ENCODE measurements at regions not wholly inside any gene's neighbourhood (a gene's known extent, or its start where the extent isn't known, plus 50 kb on each side); places are given as distances from the start of the nearest gene placed in this dataset.
"Not testable (repeated sequence)": the region's sequence is repeated elsewhere in the genome, so short reads cannot be mapped to it uniquely, and the experiment has no call there.

- H3K27ac ChIP-seq = no peak overlapping the region
- no peaks in the 10 kb centered on the region for H3K36me3 ChIP-seq (ENCODE audit: insufficient read depth, low read length)
- TF ChIP-seq POLR2AphosphoS5 (IDR thresholded peaks at IDR 0.05; ENCODE audit: borderline replicate concordance, low read depth, low read length) (no peak), FOXP2 (optimal IDR thresholded peaks at IDR 0.05; ENCODE audit: control extremely low read depth, extremely low read length, insufficient read depth) (no peak), EZH2 (IDR thresholded peaks at IDR 0.05) (no peak)
- no peaks in the 10 kb centered on the region for H3K9me3 ChIP-seq (ENCODE audit: low read depth, low read length)
- H3K4me3 ChIP-seq = no peak overlapping the region
- no peak for DNase-seq (ENCODE audit: low read depth, low spot score)
- no peak overlapping the region for H3K9ac ChIP-seq (ENCODE audit: insufficient read length)
Observed at GRCh38 chr10:62992145-62992721, 140.9 kb upstream of the NRBF2 start.

- Histone ChIP-seq H3K9me3 (ENCODE audit: low read depth, low read length) (no peaks in the 10 kb centered on the region), H3K4me3 (no peak overlapping the region), H3K9ac (ENCODE audit: insufficient read length) (no peak overlapping the region), H3K27ac (no peak overlapping the region), H3K36me3 (ENCODE audit: insufficient read depth, low read length) (no peaks in the 10 kb centered on the region)
- TF ChIP-seq EZH2 (IDR thresholded peaks at IDR 0.05) = no peak
- TF ChIP-seq FOXP2 (optimal IDR thresholded peaks at IDR 0.05; ENCODE audit: control extremely low read depth, extremely low read length, insufficient read depth) = no peak
- no peak for TF ChIP-seq POLR2AphosphoS5 (IDR thresholded peaks at IDR 0.05; ENCODE audit: borderline replicate concordance, low read depth, low read length)
- no peak for DNase-seq (ENCODE audit: low read depth, low spot score)
Observed at GRCh38 chr10:62990126-62990525, 143.0 kb upstream of the NRBF2 start.

- DNase-seq (ENCODE audit: low read depth, low spot score) = no peak
- H3K4me3 ChIP-seq = no peak overlapping the region
- H3K9ac ChIP-seq (ENCODE audit: insufficient read length) = no peak overlapping the region
- no peaks in the 10 kb centered on the region for H3K36me3 ChIP-seq (ENCODE audit: insufficient read depth, low read length)
- no peak overlapping the region for H3K27ac ChIP-seq
- TF ChIP-seq FOXP2 (optimal IDR thresholded peaks at IDR 0.05; ENCODE audit: control extremely low read depth, extremely low read length, insufficient read depth) (no peak), POLR2AphosphoS5 (IDR thresholded peaks at IDR 0.05; ENCODE audit: borderline replicate concordance, low read depth, low read length) (no peak), EZH2 (IDR thresholded peaks at IDR 0.05) (no peak)
- no peaks in the 10 kb centered on the region for H3K9me3 ChIP-seq (ENCODE audit: low read depth, low read length)
Observed at GRCh38 chr10:62985807-62986600, 147.1 kb upstream of the NRBF2 start.

GRCh38 chr10:62981096-62981495 lies 152.0 kb upstream of the NRBF2 start:
- Histone ChIP-seq H3K9ac (ENCODE audit: insufficient read length) (no peak overlapping the region), H3K4me3 (no peak overlapping the region), H3K27ac (no peak overlapping the region), H3K36me3 (ENCODE audit: insufficient read depth, low read length) (no peaks in the 10 kb centered on the region), H3K9me3 (ENCODE audit: low read depth, low read length) (no peaks in the 10 kb centered on the region)
- no peak for DNase-seq (ENCODE audit: low read depth, low spot score)
- TF ChIP-seq FOXP2 (optimal IDR thresholded peaks at IDR 0.05; ENCODE audit: control extremely low read depth, extremely low read length, insufficient read depth) = no peak
- TF ChIP-seq POLR2AphosphoS5 (IDR thresholded peaks at IDR 0.05; ENCODE audit: borderline replicate concordance, low read depth, low read length) = no peak
- no peak for TF ChIP-seq EZH2 (IDR thresholded peaks at IDR 0.05)

GRCh38 chr10:62980687-62981086 lies 152.4 kb upstream of the NRBF2 start:
- Histone ChIP-seq H3K36me3 (ENCODE audit: insufficient read depth, low read length) (no peaks in the 10 kb centered on the region), H3K9me3 (ENCODE audit: low read depth, low read length) (no peaks in the 10 kb centered on the region), H3K4me3 (no peak overlapping the region), H3K27ac (no peak overlapping the region), H3K9ac (ENCODE audit: insufficient read length) (no peak overlapping the region)
- DNase-seq (ENCODE audit: low read depth, low spot score) = no peak
- no peak for TF ChIP-seq POLR2AphosphoS5 (IDR thresholded peaks at IDR 0.05; ENCODE audit: borderline replicate concordance, low read depth, low read length)
- TF ChIP-seq EZH2 (IDR thresholded peaks at IDR 0.05) = no peak

GRCh38 chr10:62979921-62980320 lies 153.2 kb upstream of the NRBF2 start:
- no peak overlapping the region for H3K27ac ChIP-seq
- TF ChIP-seq FOXP2 (optimal IDR thresholded peaks at IDR 0.05; ENCODE audit: control extremely low read depth, extremely low read length, insufficient read depth) (no peak), EZH2 (IDR thresholded peaks at IDR 0.05) (no peak), POLR2AphosphoS5 (IDR thresholded peaks at IDR 0.05; ENCODE audit: borderline replicate concordance, low read depth, low read length) (no peak)
- H3K9me3 ChIP-seq (ENCODE audit: low read depth, low read length) = no peaks in the 10 kb centered on the region
- H3K9ac ChIP-seq (ENCODE audit: insufficient read length) = no peak overlapping the region
- no peak for DNase-seq (ENCODE audit: low read depth, low spot score)
- H3K36me3 ChIP-seq (ENCODE audit: insufficient read depth, low read length) = no peaks in the 10 kb centered on the region
- H3K4me3 ChIP-seq = no peak overlapping the region

GRCh38 chr10:62978482-62978881 lies 154.6 kb upstream of the NRBF2 start:
- TF ChIP-seq FOXP2 (optimal IDR thresholded peaks at IDR 0.05; ENCODE audit: control extremely low read depth, extremely low read length, insufficient read depth) (no peak), POLR2AphosphoS5 (IDR thresholded peaks at IDR 0.05; ENCODE audit: borderline replicate concordance, low read depth, low read length) (peak; percentile 28; the same call in 1 of the 2 replicates)
- Histone ChIP-seq H3K27ac (peak overlapping the region; percentile 91), H3K9ac (ENCODE audit: insufficient read length) (no peak overlapping the region), H3K4me3 (no peak overlapping the region), H3K36me3 (ENCODE audit: insufficient read depth, low read length) (no peaks in the 10 kb centered on the region), H3K9me3 (ENCODE audit: low read depth, low read length) (no peaks in the 10 kb centered on the region)
- DNase-seq (ENCODE audit: low read depth, low spot score) = peak; percentile 57

GRCh38 chr10:62974795-62975194 lies 158.3 kb upstream of the NRBF2 start:
- not testable (repeated sequence) for H3K9ac ChIP-seq (ENCODE audit: insufficient read length); H3K36me3 ChIP-seq (ENCODE audit: insufficient read depth, low read length); H3K27ac ChIP-seq; H3K4me3 ChIP-seq; DNase-seq (ENCODE audit: low read depth, low spot score); H3K9me3 ChIP-seq (ENCODE audit: low read depth, low read length)

GRCh38 chr10:62972103-62972502 lies 155.9 kb upstream of the EGR2 start:
- no peak for DNase-seq (ENCODE audit: low read depth, low spot score)
- H3K36me3 ChIP-seq (ENCODE audit: insufficient read depth, low read length) = no peaks in the 10 kb centered on the region
- TF ChIP-seq EZH2 (IDR thresholded peaks at IDR 0.05) (no peak), FOXP2 (optimal IDR thresholded peaks at IDR 0.05; ENCODE audit: control extremely low read depth, extremely low read length, insufficient read depth) (no peak), POLR2AphosphoS5 (IDR thresholded peaks at IDR 0.05; ENCODE audit: borderline replicate concordance, low read depth, low read length) (no peak)
- H3K4me3 ChIP-seq = no peak overlapping the region
- no peaks in the 10 kb centered on the region for H3K9me3 ChIP-seq (ENCODE audit: low read depth, low read length)
- no peak overlapping the region for H3K27ac ChIP-seq
- H3K9ac ChIP-seq (ENCODE audit: insufficient read length) = no peak overlapping the region

Measured in SK-N-MC (cell line).